ENCODE measurements at regions not wholly inside any gene's neighbourhood (a gene's known extent, or its start where the extent isn't known, plus 50 kb on each side); places are given as distances from the start of the nearest gene placed in this dataset.

DNA sequence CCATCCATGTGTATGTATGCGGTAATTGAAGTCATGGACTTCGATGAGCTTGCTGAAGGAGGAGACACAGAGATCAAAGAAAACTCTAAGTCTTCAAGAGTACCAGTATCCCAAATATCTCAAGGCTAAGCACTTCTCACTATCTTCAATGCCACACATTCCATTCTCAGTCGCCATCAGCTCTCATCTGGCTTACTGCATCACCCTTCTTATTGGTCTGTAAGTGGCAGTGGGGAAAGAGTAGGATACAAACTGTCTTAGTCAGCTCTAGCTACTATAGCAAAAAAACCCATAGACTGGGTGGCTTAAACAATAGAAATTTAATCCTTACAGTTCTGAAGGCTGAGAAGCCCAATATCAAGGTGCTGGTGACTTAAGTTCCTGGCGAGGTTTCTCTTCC is 218.7 kb downstream of the POSTN start:
- no peaks in the 10 kb centered on the region for H3K9me2 ChIP-seq (ENCODE audit: insufficient read depth)
- no peak for DNase-seq (ENCODE audit: low read depth, low spot score)
- no peaks in the 10 kb centered on the region for H3K27me3 ChIP-seq (ENCODE audit: insufficient read depth, low read length)
- H3K36me3 ChIP-seq (ENCODE audit: control insufficient read depth in 1 of 2, insufficient read depth in 2 of 2, low read length in 2 of 2) = no peaks in the 10 kb centered on the region
- TF ChIP-seq SRF (IDR thresholded peaks at IDR 0.05; ENCODE audit: low read depth) (no peak), FOSL1 (IDR thresholded peaks at IDR 0.05; ENCODE audit: low read depth) (no peak), TCF7L2 (IDR thresholded peaks at IDR 0.05; ENCODE audit: borderline replicate concordance, extremely low read depth, insufficient read depth, insufficient read length) (no peak)
- no peak overlapping the region for H3K27ac ChIP-seq (ENCODE audit: low read depth, low read length)
- CTCF ChIA-PET = no interaction called here
- intact Hi-C loops (cut with micrococcal nuclease) = no loop called here
- H4K20me1 ChIP-seq (ENCODE audit: insufficient read depth) = no peaks in the 10 kb centered on the region
- H3K4me2 ChIP-seq (ENCODE audit: low read length) = no peak overlapping the region
- no peak overlapping the region for H2AFZ ChIP-seq (ENCODE audit: low read depth, low read length, poor library complexity, severe bottlenecking)
- POLR2A ChIA-PET = no interaction called here
- no peaks in the 10 kb centered on the region for H3K79me2 ChIP-seq (ENCODE audit: insufficient read depth, low read length)
- H3K9ac ChIP-seq (ENCODE audit: low read length) = no peak overlapping the region
- ATAC-seq = no peak
- H3K4me3 ChIP-seq (replicated peaks in 1 of 2; ENCODE audit: low read depth in 1 of 2, low read length in 2 of 2) = no peak overlapping the region
- H3K9me3 ChIP-seq (ENCODE audit: control insufficient read depth in 1 of 2, insufficient read depth in 1 of 2, low read depth in 1 of 2, low read length in 2 of 2) = peaks cover 0 to 28% of the 10 kb centered on the region in 2 experiments; a peak in 3 of 4 replicates
- no peaks in the 10 kb centered on the region for H3K4me1 ChIP-seq (ENCODE audit: control insufficient read depth in 1 of 2, insufficient read depth in 2 of 2, low read length in 2 of 2)
- RAD21 ChIA-PET (ENCODE audit: low non-redundant PET in 1 of 2, low total read pairs in 2 of 2, uncharacterized antibody in 2 of 2, unreplicated experiment in 2 of 2) = no interaction called here
- no TSS peak for BruUV-seq (replicated peaks)

DNA sequence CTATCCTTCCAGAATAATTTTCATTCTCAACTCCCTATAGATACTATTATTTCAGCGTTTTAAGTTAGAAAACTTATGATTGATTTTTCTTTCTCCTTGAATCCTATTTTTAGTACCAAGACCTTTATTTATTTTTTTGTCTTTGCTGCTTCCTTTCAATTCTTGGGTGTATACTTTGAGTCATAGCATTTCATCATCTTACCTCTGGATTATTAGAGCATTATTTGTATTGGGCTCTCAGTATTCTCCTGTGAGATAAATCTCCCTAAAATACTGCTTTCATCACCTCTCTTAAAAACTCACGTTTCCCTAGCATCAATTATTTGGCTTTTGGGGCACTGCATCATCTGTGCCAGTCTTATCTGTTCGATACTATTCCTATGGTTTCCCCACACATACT is 222.8 kb downstream of the POSTN start:
- H3K27ac ChIP-seq (ENCODE audit: low read depth, low read length) = no peak overlapping the region
- no TSS peak for BruUV-seq (replicated peaks)
- peaks cover 0 to 26% of the 10 kb centered on the region in 2 experiments; a peak in 3 of 4 replicates for H3K9me3 ChIP-seq (ENCODE audit: control insufficient read depth in 1 of 2, insufficient read depth in 1 of 2, low read depth in 1 of 2, low read length in 2 of 2)
- ATAC-seq (no peak), DNase-seq (ENCODE audit: low read depth, low spot score) (no peak)
- ChIA-PET RAD21 (ENCODE audit: low non-redundant PET in 1 of 2, low total read pairs in 2 of 2, uncharacterized antibody in 2 of 2, unreplicated experiment in 2 of 2) (no interaction called here), POLR2A (no interaction called here), CTCF (no interaction called here)
- H3K9me2 ChIP-seq (ENCODE audit: insufficient read depth) = no peaks in the 10 kb centered on the region
- no peak overlapping the region for H3K4me3 ChIP-seq (replicated peaks in 1 of 2; ENCODE audit: low read depth in 1 of 2, low read length in 2 of 2)
- H3K36me3 ChIP-seq (ENCODE audit: control insufficient read depth in 1 of 2, insufficient read depth in 2 of 2, low read length in 2 of 2) = no peaks in the 10 kb centered on the region
- no peaks in the 10 kb centered on the region for H3K79me2 ChIP-seq (ENCODE audit: insufficient read depth, low read length)
- H4K20me1 ChIP-seq (ENCODE audit: insufficient read depth) = no peaks in the 10 kb centered on the region
- no peaks in the 10 kb centered on the region for H3K27me3 ChIP-seq (ENCODE audit: insufficient read depth, low read length)
- H3K4me1 ChIP-seq (ENCODE audit: control insufficient read depth in 1 of 2, insufficient read depth in 2 of 2, low read length in 2 of 2) = no peaks in the 10 kb centered on the region
- intact Hi-C loops (cut with micrococcal nuclease) = no loop called here
- no peak overlapping the region for H3K4me2 ChIP-seq (ENCODE audit: low read length)
- no peak overlapping the region for H3K9ac ChIP-seq (ENCODE audit: low read length)
- no peak overlapping the region for H2AFZ ChIP-seq (ENCODE audit: low read depth, low read length, poor library complexity, severe bottlenecking)
- no peak for TF ChIP-seq SP1 (IDR thresholded peaks at IDR 0.05; ENCODE audit: low read depth)
- no peak for TF ChIP-seq EZH2 (IDR thresholded peaks at IDR 0.05)
- no peak for TF ChIP-seq RAD21 (IDR thresholded peaks at IDR 0.05; ENCODE audit: low read depth)
- no peak for TF ChIP-seq CEBPB (IDR thresholded peaks at IDR 0.05; ENCODE audit: low read depth)
- no peak for TF ChIP-seq EGR1 (IDR thresholded peaks at IDR 0.05; ENCODE audit: low read depth)
- TF ChIP-seq, protein P1, sequence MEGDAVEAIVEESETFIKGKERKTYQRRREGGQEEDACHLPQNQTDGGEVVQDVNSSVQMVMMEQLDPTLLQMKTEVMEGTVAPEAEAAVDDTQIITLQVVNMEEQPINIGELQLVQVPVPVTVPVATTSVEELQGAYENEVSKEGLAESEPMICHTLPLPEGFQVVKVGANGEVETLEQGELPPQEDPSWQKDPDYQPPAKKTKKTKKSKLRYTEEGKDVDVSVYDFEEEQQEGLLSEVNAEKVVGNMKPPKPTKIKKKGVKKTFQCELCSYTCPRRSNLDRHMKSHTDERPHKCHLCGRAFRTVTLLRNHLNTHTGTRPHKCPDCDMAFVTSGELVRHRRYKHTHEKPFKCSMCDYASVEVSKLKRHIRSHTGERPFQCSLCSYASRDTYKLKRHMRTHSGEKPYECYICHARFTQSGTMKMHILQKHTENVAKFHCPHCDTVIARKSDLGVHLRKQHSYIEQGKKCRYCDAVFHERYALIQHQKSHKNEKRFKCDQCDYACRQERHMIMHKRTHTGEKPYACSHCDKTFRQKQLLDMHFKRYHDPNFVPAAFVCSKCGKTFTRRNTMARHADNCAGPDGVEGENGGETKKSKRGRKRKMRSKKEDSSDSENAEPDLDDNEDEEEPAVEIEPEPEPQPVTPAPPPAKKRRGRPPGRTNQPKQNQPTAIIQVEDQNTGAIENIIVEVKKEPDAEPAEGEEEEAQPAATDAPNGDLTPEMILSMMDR (IDR thresholded peaks at IDR 0.05 in 2 of 3, conservative IDR thresholded peaks at IDR 0.05 in 1 of 3; ENCODE audit: borderline replicate concordance in 1 of 3, insufficient read depth in 1 of 3, low read depth in 2 of 3, low read length in 2 of 3) = no peak
- TF ChIP-seq SIN3A (IDR thresholded peaks at IDR 0.05; ENCODE audit: low read depth) = no peak
- no peak for TF ChIP-seq EZH2phosphoT487 (IDR thresholded peaks at IDR 0.05; ENCODE audit: borderline replicate concordance)
- TF ChIP-seq, protein P2, sequence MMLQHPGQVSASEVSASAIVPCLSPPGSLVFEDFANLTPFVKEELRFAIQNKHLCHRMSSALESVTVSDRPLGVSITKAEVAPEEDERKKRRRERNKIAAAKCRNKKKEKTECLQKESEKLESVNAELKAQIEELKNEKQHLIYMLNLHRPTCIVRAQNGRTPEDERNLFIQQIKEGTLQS (IDR thresholded peaks at IDR 0.05) = no peak
- TF ChIP-seq CBX3 (IDR thresholded peaks at IDR 0.05; ENCODE audit: low read depth) = no peak
- TF ChIP-seq SRF (IDR thresholded peaks at IDR 0.05; ENCODE audit: low read depth) = no peak
- no peak for TF ChIP-seq FOSL1 (IDR thresholded peaks at IDR 0.05; ENCODE audit: low read depth)
- TF ChIP-seq ELF1 (IDR thresholded peaks at IDR 0.05; ENCODE audit: borderline replicate concordance, low read depth) = no peak
- no peak for TF ChIP-seq JUND (IDR thresholded peaks at IDR 0.05)
- TF ChIP-seq POLR2AphosphoS5 (IDR thresholded peaks at IDR 0.05; ENCODE audit: low read depth, low read length) = no peak
- no peak for TF ChIP-seq ZFX (IDR thresholded peaks at IDR 0.05)
- TF ChIP-seq POLR2A (IDR thresholded peaks at IDR 0.05; ENCODE audit: borderline replicate concordance, extremely low read depth, insufficient read depth, insufficient read length) = no peak
- TF ChIP-seq YY1 (IDR thresholded peaks at IDR 0.05; ENCODE audit: extremely low read depth, insufficient replicate concordance, low read depth, low read length) = no peak

All from HCT116 (cell line).